ENCODE measurements at regions not wholly inside any gene's neighbourhood (a gene's known extent, or its start where the extent isn't known, plus 50 kb on each side); places are given as distances from the start of the nearest gene placed in this dataset.

DNA sequence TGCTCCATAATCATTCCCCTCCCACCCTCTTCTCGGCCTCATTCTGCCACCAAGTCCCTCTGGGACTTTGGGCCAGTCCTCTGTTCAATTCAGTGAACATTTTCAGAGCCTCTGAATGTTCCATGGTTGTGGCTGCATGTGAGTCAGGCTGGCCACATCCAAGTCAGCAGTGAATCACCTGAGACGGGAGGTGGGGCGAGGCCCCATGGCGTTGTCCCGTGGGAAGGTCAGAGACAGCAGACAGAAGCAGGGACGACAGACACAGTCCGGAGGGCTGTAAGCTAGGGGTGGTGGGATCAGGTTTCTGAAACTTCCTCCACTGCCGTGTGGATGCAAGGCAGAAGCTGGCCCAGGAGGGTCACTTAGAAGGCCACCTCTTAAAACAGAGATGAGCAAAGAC is 324.8 kb downstream of the MN1 start:
- TF ChIP-seq CTCF (conservative IDR thresholded peaks at IDR 0.05; ENCODE audit: low read depth, low read length): no peak
- TF ChIP-seq EZH2 (IDR thresholded peaks at IDR 0.05; ENCODE audit: borderline replicate concordance, low read depth, low read length, poor library complexity, severe bottlenecking): no peak
- no peaks in the 10 kb centered on the region for H3K27me3 ChIP-seq (replicated peaks; ENCODE audit: insufficient read depth, low read depth, low read length, poor library complexity)
- CTCF ChIA-PET: no interaction called here
- H3K4me3 ChIP-seq (ENCODE audit: low read depth, low read length, poor library complexity, severe bottlenecking): no peak overlapping the region
- H3K27ac ChIP-seq (ENCODE audit: low read depth, low read length, poor library complexity, severe bottlenecking): no peak overlapping the region
- POLR2A ChIA-PET (ENCODE audit: low non-redundant PET): no interaction called here
- no peaks in the 10 kb centered on the region for H3K36me3 ChIP-seq (ENCODE audit: insufficient read depth, low read length, poor library complexity, severe bottlenecking)
- H3K9me3 ChIP-seq (ENCODE audit: low read depth, low read length, poor library complexity, severe bottlenecking): no peaks in the 10 kb centered on the region
- peaks cover 13% of the 10 kb centered on the region for H3K4me1 ChIP-seq (ENCODE audit: insufficient read depth, low read length, poor library complexity, severe bottlenecking)
- intact Hi-C loops (cut with micrococcal nuclease; ENCODE audit: unreplicated experiment): no loop called here
- DNase-seq (ENCODE audit: low spot score): no peak
- no TSS peak for BruUV-seq (replicated peaks)

DNA sequence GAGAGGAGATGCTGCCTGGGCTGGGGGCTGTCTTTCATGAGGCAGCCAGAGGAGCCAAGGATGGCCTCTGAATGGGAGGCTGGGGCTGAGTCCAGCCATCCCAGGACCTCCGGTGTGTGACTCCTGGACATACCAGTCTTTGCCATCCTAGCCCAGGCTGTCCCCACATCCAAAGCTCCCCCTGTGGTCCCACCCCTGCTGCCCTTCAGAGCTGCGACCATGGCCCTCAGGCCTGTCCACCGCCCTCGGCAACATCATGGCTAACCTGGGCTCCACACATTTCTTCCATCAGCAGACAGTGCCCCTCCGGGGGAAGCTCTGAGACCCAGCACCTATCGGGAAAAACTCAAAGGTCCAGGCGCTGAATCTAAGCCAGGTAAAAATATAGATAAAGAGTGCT is 324.4 kb downstream of the MN1 start:
- H3K27ac ChIP-seq (ENCODE audit: low read depth, low read length, poor library complexity, severe bottlenecking): no peak overlapping the region
- intact Hi-C loops (cut with micrococcal nuclease; ENCODE audit: unreplicated experiment): no loop called here
- H3K36me3 ChIP-seq (ENCODE audit: insufficient read depth, low read length, poor library complexity, severe bottlenecking): no peaks in the 10 kb centered on the region
- H3K9me3 ChIP-seq (ENCODE audit: low read depth, low read length, poor library complexity, severe bottlenecking): no peaks in the 10 kb centered on the region
- ChIA-PET CTCF (no interaction called here), POLR2A (ENCODE audit: low non-redundant PET) (no interaction called here)
- H3K4me1 ChIP-seq (ENCODE audit: insufficient read depth, low read length, poor library complexity, severe bottlenecking): peaks cover 13% of the 10 kb centered on the region
- H3K4me3 ChIP-seq (ENCODE audit: low read depth, low read length, poor library complexity, severe bottlenecking): no peak overlapping the region
- no TSS peak for BruUV-seq (replicated peaks)
- no peak for DNase-seq (ENCODE audit: low spot score)
- TF ChIP-seq CTCF (conservative IDR thresholded peaks at IDR 0.05; ENCODE audit: low read depth, low read length) (no peak), EZH2 (IDR thresholded peaks at IDR 0.05; ENCODE audit: borderline replicate concordance, low read depth, low read length, poor library complexity, severe bottlenecking) (no peak)
- H3K27me3 ChIP-seq (replicated peaks; ENCODE audit: insufficient read depth, low read depth, low read length, poor library complexity): no peaks in the 10 kb centered on the region

DNA sequence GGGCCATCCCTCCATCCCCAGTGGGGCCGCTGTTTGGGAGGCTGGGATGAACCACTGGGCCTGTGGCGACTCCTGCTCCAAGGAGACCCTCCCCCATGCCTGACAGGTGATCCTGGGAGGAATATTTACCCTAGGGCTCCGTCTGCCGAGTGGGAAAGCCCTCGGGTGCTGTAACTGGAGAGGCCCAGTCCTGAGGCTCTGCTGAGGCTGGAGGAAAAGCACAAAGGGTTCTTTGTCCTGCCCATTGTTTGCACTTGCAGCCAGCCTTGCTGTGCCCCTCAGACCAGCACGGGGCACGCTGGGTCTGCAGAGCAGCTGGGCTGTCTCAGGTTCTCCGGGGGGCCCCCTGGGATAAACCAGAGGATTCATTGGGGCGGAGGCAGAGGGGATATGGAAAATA is 321.1 kb downstream of the MN1 start:
- H3K36me3 ChIP-seq (ENCODE audit: insufficient read depth, low read length, poor library complexity, severe bottlenecking): no peaks in the 10 kb centered on the region
- no peaks in the 10 kb centered on the region for H3K9me3 ChIP-seq (ENCODE audit: low read depth, low read length, poor library complexity, severe bottlenecking)
- no peaks in the 10 kb centered on the region for H3K27me3 ChIP-seq (replicated peaks; ENCODE audit: insufficient read depth, low read depth, low read length, poor library complexity)
- peaks cover 6% of the 10 kb centered on the region for H3K4me1 ChIP-seq (ENCODE audit: insufficient read depth, low read length, poor library complexity, severe bottlenecking)
- no peak for DNase-seq (ENCODE audit: low spot score)
- no peak for TF ChIP-seq CTCF (conservative IDR thresholded peaks at IDR 0.05; ENCODE audit: low read depth, low read length)
- no peak for TF ChIP-seq EZH2 (IDR thresholded peaks at IDR 0.05; ENCODE audit: borderline replicate concordance, low read depth, low read length, poor library complexity, severe bottlenecking)
- intact Hi-C loops (cut with micrococcal nuclease; ENCODE audit: unreplicated experiment): no loop called here
- ChIA-PET POLR2A (ENCODE audit: low non-redundant PET) (no interaction called here), CTCF (no interaction called here)
- H3K4me3 ChIP-seq (ENCODE audit: low read depth, low read length, poor library complexity, severe bottlenecking): no peak overlapping the region
- no peak overlapping the region for H3K27ac ChIP-seq (ENCODE audit: low read depth, low read length, poor library complexity, severe bottlenecking)
- BruUV-seq (replicated peaks): no TSS peak

Measured in A673 (cell line).